ENCODE measurements at regions not wholly inside any gene's neighbourhood (a gene's known extent, or its start where the extent isn't known, plus 50 kb on each side); places are given as distances from the start of the nearest gene placed in this dataset.

- H3K27ac ChIP-seq (ENCODE audit: low read depth in 1 of 2, low read length in 1 of 2), result no peak overlapping the region
- no peak for DNase-seq (ENCODE audit: low read depth in 6 of 9, low spot score in 9 of 9)
- 85% methylated on average over 5 of the region's 5 CpGs for WGBS
- H3K4me3 ChIP-seq (ENCODE audit: low read length in 2 of 2), result no peak overlapping the region
- H3K36me3 ChIP-seq (ENCODE audit: control insufficient read depth in 2 of 2, insufficient read depth in 2 of 2, low read length in 1 of 2), result no peaks in the 10 kb centered on the region
- no peaks in the 10 kb centered on the region for H3K27me3 ChIP-seq (ENCODE audit: control insufficient read depth in 2 of 2, insufficient read depth in 1 of 2, low read length in 1 of 2)
- no peaks in the 10 kb centered on the region for H3K4me1 ChIP-seq (ENCODE audit: control insufficient read depth in 2 of 2, insufficient read depth in 2 of 2, low read length in 2 of 2)
- H3K9me3 ChIP-seq (ENCODE audit: control insufficient read depth in 2 of 2, insufficient read depth in 1 of 2, low read length in 1 of 2), result no peaks in the 10 kb centered on the region
Observed at GRCh38 chrX:46257451-46257879, 287.8 kb downstream of the ZNF674 start.

- no peaks in the 10 kb centered on the region for H3K9me3 ChIP-seq (ENCODE audit: control insufficient read depth in 2 of 2, insufficient read depth in 1 of 2, low read length in 1 of 2)
- H3K4me3 ChIP-seq (ENCODE audit: low read length in 2 of 2), result no peak overlapping the region
- H3K36me3 ChIP-seq (ENCODE audit: control insufficient read depth in 2 of 2, insufficient read depth in 2 of 2, low read length in 1 of 2), result no peaks in the 10 kb centered on the region
- DNase-seq (ENCODE audit: low read depth in 6 of 9, low spot score in 9 of 9), result no peak
- H3K27me3 ChIP-seq (ENCODE audit: control insufficient read depth in 2 of 2, insufficient read depth in 1 of 2, low read length in 1 of 2), result no peaks in the 10 kb centered on the region
- H3K4me1 ChIP-seq (ENCODE audit: control insufficient read depth in 2 of 2, insufficient read depth in 2 of 2, low read length in 2 of 2), result no peaks in the 10 kb centered on the region
- H3K27ac ChIP-seq (ENCODE audit: low read depth in 1 of 2, low read length in 1 of 2), result no peak overlapping the region
- WGBS, result 95% methylated on average over 1 of the region's 1 CpG
Observed at GRCh38 chrX:46256875-46257274, 288.3 kb downstream of the ZNF674 start.

GRCh38 chrX:46255046-46255445 lies 290.2 kb downstream of the ZNF674 start:
- Histone ChIP-seq H3K36me3 (ENCODE audit: control insufficient read depth in 2 of 2, insufficient read depth in 2 of 2, low read length in 1 of 2) (no peaks in the 10 kb centered on the region), H3K27me3 (ENCODE audit: control insufficient read depth in 2 of 2, insufficient read depth in 1 of 2, low read length in 1 of 2) (no peaks in the 10 kb centered on the region), H3K4me3 (ENCODE audit: low read length in 2 of 2) (no peak overlapping the region), H3K4me1 (ENCODE audit: control insufficient read depth in 2 of 2, insufficient read depth in 2 of 2, low read length in 2 of 2) (no peaks in the 10 kb centered on the region), H3K9me3 (ENCODE audit: control insufficient read depth in 2 of 2, insufficient read depth in 1 of 2, low read length in 1 of 2) (no peaks in the 10 kb centered on the region), H3K27ac (ENCODE audit: low read depth in 1 of 2, low read length in 1 of 2) (no peak overlapping the region)
- peak in 1 of 9 donors; percentile 17 for DNase-seq (ENCODE audit: low read depth in 6 of 9, low spot score in 9 of 9)
- WGBS, result 28% methylated on average over 1 of the region's 1 CpG

- Histone ChIP-seq H3K4me1 (ENCODE audit: control insufficient read depth in 2 of 2, insufficient read depth in 2 of 2, low read length in 2 of 2) (no peaks in the 10 kb centered on the region), H3K4me3 (ENCODE audit: low read length in 2 of 2) (no peak overlapping the region), H3K27ac (ENCODE audit: low read depth in 1 of 2, low read length in 1 of 2) (no peak overlapping the region), H3K9me3 (ENCODE audit: control insufficient read depth in 2 of 2, insufficient read depth in 1 of 2, low read length in 1 of 2) (no peaks in the 10 kb centered on the region), H3K36me3 (ENCODE audit: control insufficient read depth in 2 of 2, insufficient read depth in 2 of 2, low read length in 1 of 2) (no peaks in the 10 kb centered on the region), H3K27me3 (ENCODE audit: control insufficient read depth in 2 of 2, insufficient read depth in 1 of 2, low read length in 1 of 2) (no peaks in the 10 kb centered on the region)
- DNase-seq (ENCODE audit: low read depth in 6 of 9, low spot score in 9 of 9), result no peak
- WGBS, result 54% methylated on average over 1 of the region's 1 CpG
Observed at GRCh38 chrX:46254641-46255040, 290.6 kb downstream of the ZNF674 start.

GRCh38 chrX:46251755-46252154 lies 293.5 kb downstream of the ZNF674 start:
- Histone ChIP-seq H3K4me1 (ENCODE audit: control insufficient read depth in 2 of 2, insufficient read depth in 2 of 2, low read length in 2 of 2) (no peaks in the 10 kb centered on the region), H3K9me3 (ENCODE audit: control insufficient read depth in 2 of 2, insufficient read depth in 1 of 2, low read length in 1 of 2) (no peaks in the 10 kb centered on the region), H3K27me3 (ENCODE audit: control insufficient read depth in 2 of 2, insufficient read depth in 1 of 2, low read length in 1 of 2) (no peaks in the 10 kb centered on the region), H3K36me3 (ENCODE audit: control insufficient read depth in 2 of 2, insufficient read depth in 2 of 2, low read length in 1 of 2) (no peaks in the 10 kb centered on the region), H3K4me3 (ENCODE audit: low read length in 2 of 2) (no peak overlapping the region), H3K27ac (ENCODE audit: low read depth in 1 of 2, low read length in 1 of 2) (no peak overlapping the region)
- DNase-seq (ENCODE audit: low read depth in 6 of 9, low spot score in 9 of 9), result no peak
- 96% methylated on average over 3 of the region's 3 CpGs for WGBS

- Histone ChIP-seq H3K27ac (ENCODE audit: low read depth in 1 of 2, low read length in 1 of 2) (no peak overlapping the region), H3K4me3 (ENCODE audit: low read length in 2 of 2) (no peak overlapping the region), H3K36me3 (ENCODE audit: control insufficient read depth in 2 of 2, insufficient read depth in 2 of 2, low read length in 1 of 2) (no peaks in the 10 kb centered on the region), H3K4me1 (ENCODE audit: control insufficient read depth in 2 of 2, insufficient read depth in 2 of 2, low read length in 2 of 2) (no peaks in the 10 kb centered on the region), H3K9me3 (ENCODE audit: control insufficient read depth in 2 of 2, insufficient read depth in 1 of 2, low read length in 1 of 2) (no peaks in the 10 kb centered on the region), H3K27me3 (ENCODE audit: control insufficient read depth in 2 of 2, insufficient read depth in 1 of 2, low read length in 1 of 2) (no peaks in the 10 kb centered on the region)
- 97% methylated on average over 2 of the region's 2 CpGs for WGBS
- DNase-seq (ENCODE audit: low read depth in 6 of 9, low spot score in 9 of 9), result no peak
Observed at GRCh38 chrX:46250151-46250550, 295.1 kb downstream of the ZNF674 start.

- no peaks in the 10 kb centered on the region for H3K27me3 ChIP-seq (ENCODE audit: control insufficient read depth in 2 of 2, insufficient read depth in 1 of 2, low read length in 1 of 2)
- H3K4me1 ChIP-seq (ENCODE audit: control insufficient read depth in 2 of 2, insufficient read depth in 2 of 2, low read length in 2 of 2), result no peaks in the 10 kb centered on the region
- WGBS, result 98% methylated on average over 4 of the region's 4 CpGs
- H3K9me3 ChIP-seq (ENCODE audit: control insufficient read depth in 2 of 2, insufficient read depth in 1 of 2, low read length in 1 of 2), result no peaks in the 10 kb centered on the region
- no peak overlapping the region for H3K4me3 ChIP-seq (ENCODE audit: low read length in 2 of 2)
- DNase-seq (ENCODE audit: low read depth in 6 of 9, low spot score in 9 of 9), result no peak
- no peak overlapping the region for H3K27ac ChIP-seq (ENCODE audit: low read depth in 1 of 2, low read length in 1 of 2)
- no peaks in the 10 kb centered on the region for H3K36me3 ChIP-seq (ENCODE audit: control insufficient read depth in 2 of 2, insufficient read depth in 2 of 2, low read length in 1 of 2)
Observed at GRCh38 chrX:46247456-46247855, 297.8 kb downstream of the ZNF674 start.

GRCh38 chrX:46244451-46244850 lies 300.8 kb downstream of the ZNF674 start:
- no peaks in the 10 kb centered on the region for H3K27me3 ChIP-seq (ENCODE audit: control insufficient read depth in 2 of 2, insufficient read depth in 1 of 2, low read length in 1 of 2)
- peaks cover 0 to 3% of the 10 kb centered on the region in 2 donors for H3K9me3 ChIP-seq (ENCODE audit: control insufficient read depth in 2 of 2, insufficient read depth in 1 of 2, low read length in 1 of 2)
- DNase-seq (ENCODE audit: low read depth in 6 of 9, low spot score in 9 of 9), result no peak
- 93% methylated on average over 4 of the region's 4 CpGs for whole genome bisulfite sequencing
- H3K4me3 ChIP-seq (ENCODE audit: low read length in 2 of 2), result no peak overlapping the region
- no peaks in the 10 kb centered on the region for H3K36me3 ChIP-seq (ENCODE audit: control insufficient read depth in 2 of 2, insufficient read depth in 2 of 2, low read length in 1 of 2)
- H3K4me1 ChIP-seq (ENCODE audit: control insufficient read depth in 2 of 2, insufficient read depth in 2 of 2, low read length in 2 of 2), result no peaks in the 10 kb centered on the region
- no peak overlapping the region for H3K27ac ChIP-seq (ENCODE audit: low read depth in 1 of 2, low read length in 1 of 2)

GRCh38 chrX:46236411-46236810 lies 308.8 kb downstream of the ZNF674 start:
- no peak overlapping the region for H3K27ac ChIP-seq (ENCODE audit: low read depth in 1 of 2, low read length in 1 of 2)
- H3K9me3 ChIP-seq (ENCODE audit: control insufficient read depth in 2 of 2, insufficient read depth in 1 of 2, low read length in 1 of 2), result peaks cover 0 to 3% of the 10 kb centered on the region in 2 donors
- 2% methylated on average over 2 of the region's 2 CpGs for WGBS
- no peak overlapping the region for H3K4me3 ChIP-seq (ENCODE audit: low read length in 2 of 2)
- H3K36me3 ChIP-seq (ENCODE audit: control insufficient read depth in 2 of 2, insufficient read depth in 2 of 2, low read length in 1 of 2), result no peaks in the 10 kb centered on the region
- H3K4me1 ChIP-seq (ENCODE audit: control insufficient read depth in 2 of 2, insufficient read depth in 2 of 2, low read length in 2 of 2), result no peaks in the 10 kb centered on the region
- H3K27me3 ChIP-seq (ENCODE audit: control insufficient read depth in 2 of 2, insufficient read depth in 1 of 2, low read length in 1 of 2), result no peaks in the 10 kb centered on the region
- no peak for DNase-seq (ENCODE audit: low read depth in 6 of 9, low spot score in 9 of 9)

- whole genome bisulfite sequencing, result 94% methylated on average over 4 of the region's 4 CpGs
- H3K4me3 ChIP-seq (ENCODE audit: low read length in 2 of 2), result no peak overlapping the region
- no peaks in the 10 kb centered on the region for H3K27me3 ChIP-seq (ENCODE audit: control insufficient read depth in 2 of 2, insufficient read depth in 1 of 2, low read length in 1 of 2)
- no peaks in the 10 kb centered on the region for H3K36me3 ChIP-seq (ENCODE audit: control insufficient read depth in 2 of 2, insufficient read depth in 2 of 2, low read length in 1 of 2)
- no peaks in the 10 kb centered on the region for H3K4me1 ChIP-seq (ENCODE audit: control insufficient read depth in 2 of 2, insufficient read depth in 2 of 2, low read length in 2 of 2)
- no peak overlapping the region for H3K27ac ChIP-seq (ENCODE audit: low read depth in 1 of 2, low read length in 1 of 2)
- peaks cover 0 to 3% of the 10 kb centered on the region in 2 donors for H3K9me3 ChIP-seq (ENCODE audit: control insufficient read depth in 2 of 2, insufficient read depth in 1 of 2, low read length in 1 of 2)
- DNase-seq (ENCODE audit: low read depth in 6 of 9, low spot score in 9 of 9), result no peak
Observed at GRCh38 chrX:46235778-46236177, 309.4 kb downstream of the ZNF674 start.

Data from thymus (tissue), 11 donors.